Fibroblast of the aortic adventitia (primary cell): ENCODE measurements at regions not wholly inside any gene's neighbourhood (a gene's known extent, or its start where the extent isn't known, plus 50 kb on each side); places are given as distances from the start of the nearest gene placed in this dataset.

Experiments
- DNase-seq: peaks from one replicate; pipeline ENCODE4 v3.0.0-alpha.2; 2010; ENCODE audit warnings: low read depth
- H3K4me3 ChIP-seq: 2 replicates; pipeline ENCODE4 v1.5.1; 2011; ENCODE audit warnings: low read depth, mild to moderate bottlenecking, control low read depth, low read length, moderate library complexity
- TF ChIP-seq, protein P1 (sequence below): IDR thresholded peaks from 2 replicates; pipeline ENCODE4 v1.5.1; 2011; ENCODE audit warnings: mild to moderate bottlenecking, low read length, control low read depth, inconsistent platforms; ENCODE audit not compliant: insufficient read depth

DNA sequence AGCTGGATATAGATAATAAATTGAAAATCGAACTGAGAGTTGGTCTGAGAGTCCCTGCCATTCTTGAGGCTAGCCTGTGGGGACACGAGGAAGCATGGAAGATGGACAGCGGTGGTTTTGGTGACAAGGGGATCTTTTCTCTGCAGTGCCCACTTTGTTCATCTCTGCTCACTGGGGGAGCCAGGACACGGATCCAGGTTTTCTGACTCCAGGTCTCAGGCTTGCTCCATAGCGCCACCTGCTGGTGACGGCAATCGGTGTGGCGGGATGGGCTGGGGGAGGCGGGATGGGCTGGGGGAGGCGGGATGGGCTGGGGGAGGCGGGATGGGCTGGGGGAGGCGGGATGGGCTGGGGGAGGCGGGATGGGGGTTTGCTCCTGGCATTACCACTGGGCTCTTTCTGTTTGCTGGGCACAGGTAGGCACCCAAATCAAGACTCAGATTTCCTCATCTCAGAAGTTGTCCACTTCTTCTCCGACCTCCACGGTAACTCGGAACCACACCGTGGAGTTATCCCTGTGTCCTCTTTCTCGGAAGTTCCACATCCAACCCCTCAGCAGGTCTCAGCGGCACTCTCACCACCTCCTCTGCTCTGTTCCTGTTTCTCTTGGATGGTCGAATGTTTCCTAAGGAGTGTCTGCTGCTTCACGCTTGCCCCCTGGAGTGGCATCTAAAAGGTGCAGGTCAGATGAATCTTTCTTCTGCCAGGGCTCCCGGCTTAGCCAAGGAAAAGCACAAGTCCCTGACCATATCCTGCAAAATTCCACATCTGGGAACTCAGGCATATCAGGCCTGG, 142.4 kb downstream of the CYLD start:
- TF ChIP-seq, protein P1, sequence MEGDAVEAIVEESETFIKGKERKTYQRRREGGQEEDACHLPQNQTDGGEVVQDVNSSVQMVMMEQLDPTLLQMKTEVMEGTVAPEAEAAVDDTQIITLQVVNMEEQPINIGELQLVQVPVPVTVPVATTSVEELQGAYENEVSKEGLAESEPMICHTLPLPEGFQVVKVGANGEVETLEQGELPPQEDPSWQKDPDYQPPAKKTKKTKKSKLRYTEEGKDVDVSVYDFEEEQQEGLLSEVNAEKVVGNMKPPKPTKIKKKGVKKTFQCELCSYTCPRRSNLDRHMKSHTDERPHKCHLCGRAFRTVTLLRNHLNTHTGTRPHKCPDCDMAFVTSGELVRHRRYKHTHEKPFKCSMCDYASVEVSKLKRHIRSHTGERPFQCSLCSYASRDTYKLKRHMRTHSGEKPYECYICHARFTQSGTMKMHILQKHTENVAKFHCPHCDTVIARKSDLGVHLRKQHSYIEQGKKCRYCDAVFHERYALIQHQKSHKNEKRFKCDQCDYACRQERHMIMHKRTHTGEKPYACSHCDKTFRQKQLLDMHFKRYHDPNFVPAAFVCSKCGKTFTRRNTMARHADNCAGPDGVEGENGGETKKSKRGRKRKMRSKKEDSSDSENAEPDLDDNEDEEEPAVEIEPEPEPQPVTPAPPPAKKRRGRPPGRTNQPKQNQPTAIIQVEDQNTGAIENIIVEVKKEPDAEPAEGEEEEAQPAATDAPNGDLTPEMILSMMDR, result peak; percentile 39
- no peak for DNase-seq
- H3K4me3 ChIP-seq, result no peak overlapping the region

DNA sequence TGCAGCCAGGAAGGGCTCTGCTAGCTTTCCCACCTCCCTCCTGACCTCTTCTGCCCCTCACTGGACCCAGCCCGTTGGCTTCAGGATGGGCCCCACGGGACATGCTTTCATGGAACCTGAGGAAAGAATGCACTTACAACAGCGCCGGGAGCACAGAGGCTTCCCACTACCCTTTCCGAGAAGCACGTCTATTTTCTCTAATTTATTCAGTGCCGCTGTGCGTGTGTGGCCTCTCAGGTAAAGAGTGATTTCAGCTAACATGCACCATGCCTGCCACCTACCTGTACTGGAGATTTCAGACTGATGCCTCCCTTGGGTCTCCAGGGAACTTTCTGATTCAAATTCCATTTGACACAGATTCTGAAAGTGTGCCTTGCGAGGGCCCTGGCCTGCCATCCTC, 140.1 kb downstream of the CYLD start:
- DNase-seq, result no peak
- H3K4me3 ChIP-seq, result no peak overlapping the region
- TF ChIP-seq, protein P1, result no peak

DNA sequence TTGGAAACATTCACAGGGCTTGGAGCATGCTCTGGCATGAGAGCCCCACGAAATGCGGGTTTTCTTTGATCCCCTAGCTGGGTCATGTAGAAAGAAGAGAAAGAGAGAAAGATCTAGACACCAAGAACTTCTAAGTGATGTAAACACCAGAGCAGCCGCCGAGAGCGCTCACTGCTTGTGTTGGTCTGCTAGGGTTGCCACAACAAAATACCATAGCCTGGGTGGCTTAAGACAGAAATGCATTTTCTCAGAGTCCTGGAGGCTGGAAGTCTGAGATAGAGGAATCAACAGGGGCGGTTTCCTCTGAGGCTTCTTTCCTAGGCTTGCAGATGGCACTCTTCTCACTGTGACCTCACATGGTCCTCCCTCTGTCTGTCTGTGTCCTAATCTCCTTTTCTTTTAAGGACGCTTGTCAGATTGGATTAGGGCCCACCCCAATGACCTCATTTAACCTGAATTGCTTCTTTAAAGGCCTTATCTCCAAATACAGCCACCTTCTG, 139.5 kb downstream of the CYLD start:
- TF ChIP-seq, protein P1, result no peak
- no peak overlapping the region for H3K4me3 ChIP-seq
- DNase-seq, result no peak

DNA sequence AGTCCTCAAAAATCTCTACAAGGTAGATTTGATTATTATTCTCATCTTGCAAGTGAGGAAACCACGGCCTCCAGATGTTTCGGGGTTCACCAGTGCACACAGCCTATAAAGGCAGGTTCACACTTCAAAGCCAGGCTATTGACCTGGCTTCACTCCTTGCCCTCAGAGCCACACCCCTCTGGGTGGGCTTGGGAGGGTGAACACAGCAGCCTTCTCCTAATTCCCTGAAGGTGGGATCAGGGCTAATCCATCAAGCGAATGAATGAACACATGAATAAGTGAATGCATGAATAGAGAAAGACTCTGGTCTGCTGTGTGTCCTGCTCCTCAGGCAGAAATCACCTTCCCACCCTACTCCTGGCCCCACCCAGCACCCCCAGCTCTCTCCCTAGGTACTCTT, 139.0 kb downstream of the CYLD start:
- H3K4me3 ChIP-seq, result no peak overlapping the region
- TF ChIP-seq, protein P1, result no peak
- no peak for DNase-seq

DNA sequence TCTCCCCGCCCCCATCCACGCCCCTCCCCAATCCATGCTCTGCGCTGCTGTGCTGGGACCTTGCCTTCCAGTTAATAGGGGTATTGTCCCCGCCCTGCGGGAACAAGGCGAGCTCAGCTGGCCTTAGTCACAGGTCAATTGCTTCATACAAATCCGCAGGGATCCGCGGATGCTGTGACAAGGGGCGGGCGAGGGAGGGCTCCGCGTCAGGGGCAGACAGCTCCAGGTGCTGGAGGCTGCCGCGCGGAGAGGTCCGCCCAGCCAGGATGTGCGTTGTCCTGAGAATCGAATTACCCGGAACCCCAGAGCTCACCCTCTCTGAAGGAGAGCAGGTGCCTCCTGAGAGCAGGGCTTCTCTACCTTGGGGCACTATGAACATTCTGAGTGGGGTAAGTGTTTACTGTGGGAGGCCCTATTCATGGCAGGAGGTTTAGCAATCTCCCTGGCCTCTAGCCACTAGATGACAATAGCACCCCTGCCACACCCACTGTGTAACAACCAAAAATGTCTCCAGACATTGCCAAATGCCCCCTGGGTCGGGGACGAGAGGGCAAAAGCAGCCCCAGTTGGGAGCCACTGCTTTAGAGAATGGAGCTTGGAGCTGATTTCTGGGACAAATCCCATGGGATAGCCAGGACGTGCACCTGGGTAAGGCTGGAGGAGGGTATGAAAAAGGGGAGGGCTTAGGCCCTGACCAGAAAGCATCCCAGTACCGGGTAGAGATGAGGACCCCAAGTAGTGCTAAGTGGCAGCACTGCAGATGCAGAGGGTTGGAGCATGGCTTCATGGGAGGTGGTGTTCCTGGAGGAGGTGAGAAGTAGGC, 138.2 kb downstream of the CYLD start:
- TF ChIP-seq, protein P1, result no peak
- DNase-seq, result no peak
- no peak overlapping the region for H3K4me3 ChIP-seq

DNA sequence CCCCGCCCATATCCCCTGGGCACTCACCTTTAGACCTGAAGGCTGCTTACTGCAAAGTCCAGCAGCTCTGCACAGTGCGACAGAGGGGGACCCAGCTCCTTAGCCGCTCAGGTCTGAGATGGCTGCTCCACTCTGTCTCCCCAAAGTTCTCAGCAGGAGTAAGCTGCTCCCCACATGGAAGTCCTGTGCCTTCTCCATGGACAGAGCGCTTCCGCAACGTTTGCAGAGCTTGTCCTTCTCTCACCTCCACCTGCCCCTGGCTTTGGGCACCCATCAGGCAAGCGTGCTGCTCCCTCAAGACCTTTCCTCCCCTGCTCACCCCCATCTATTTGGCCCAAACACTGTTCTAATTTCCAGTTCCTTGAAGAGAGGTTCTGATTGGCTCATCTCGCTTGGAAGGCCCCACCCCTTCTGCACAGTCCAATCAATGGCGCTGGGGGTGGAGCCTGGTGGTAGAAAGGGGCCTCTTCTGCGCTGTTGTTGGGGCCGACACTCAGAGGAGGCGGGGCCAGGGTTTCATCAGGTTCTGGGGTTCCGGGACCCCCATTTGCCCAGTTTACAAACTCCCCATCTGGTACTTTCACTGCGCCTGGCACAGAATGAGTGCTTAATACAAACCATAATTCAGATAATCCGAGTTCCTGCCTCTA, 137.2 kb downstream of the CYLD start:
- DNase-seq, result no peak
- H3K4me3 ChIP-seq, result no peak overlapping the region
- TF ChIP-seq, protein P1, result no peak
